ENCODE measurements at regions not wholly inside any gene's neighbourhood (a gene's known extent, or its start where the extent isn't known, plus 50 kb on each side); places are given as distances from the start of the nearest gene placed in this dataset.

- no peaks in the 10 kb centered on the region for H3K4me1 ChIP-seq (ENCODE audit: control insufficient read depth in 2 of 2, insufficient read depth in 2 of 2, low read length in 2 of 2)
- no peak for ATAC-seq (ENCODE audit: low read depth)
- no peak overlapping the region for H2AFZ ChIP-seq (ENCODE audit: insufficient read depth, low read depth, low read length, poor library complexity, severe bottlenecking)
- no peak overlapping the region for H3K9ac ChIP-seq (ENCODE audit: low read length)
- H3K9me3 ChIP-seq (ENCODE audit: control extremely low read depth in 1 of 3, control insufficient read depth in 2 of 3, insufficient read depth in 1 of 3, low read length in 2 of 3) = peaks cover 0 to 3% (median 0%) of the 10 kb centered on the region in 3 donors
- no peak overlapping the region for H3K4me3 ChIP-seq (ENCODE audit: control extremely low read depth in 1 of 5, extremely low read depth in 1 of 5, insufficient read depth in 1 of 5, low read depth in 2 of 5, low read length in 4 of 5)
- ChIA-PET POLR2A (no interaction called here), CTCF (interaction anchor here (0.6 kb wide), 1 partner anchor 8 kb away, joined by 3 read pairs; no protein-coding TSS in a partner anchor)
- DNase-seq = no peak
- Mint-ChIP-seq H3K4me3 (no peak overlapping the region), H3K9me3 (ENCODE audit: insufficient read depth) (no peaks in the 10 kb centered on the region), H3K27ac (no peak overlapping the region), H3K27me3 (no peaks in the 10 kb centered on the region), H3K4me1 (no peaks in the 10 kb centered on the region)
- no peaks in the 10 kb centered on the region for H3K27me3 ChIP-seq (replicated peaks in 1 of 4; ENCODE audit: control extremely low read depth in 1 of 4, control insufficient read depth in 3 of 4, insufficient read depth in 4 of 4, low read length in 3 of 4)
- H4K20me1 ChIP-seq (ENCODE audit: control insufficient read depth, insufficient read depth, low read length, poor library complexity, severe bottlenecking) = no peaks in the 10 kb centered on the region
- no peaks in the 10 kb centered on the region for H3K36me3 ChIP-seq (replicated peaks in 1 of 2; ENCODE audit: control extremely low read depth in 1 of 2, control insufficient read depth in 1 of 2, extremely low read depth in 1 of 2, insufficient read depth in 2 of 2, low read length in 1 of 2)
- H3K4me2 ChIP-seq (replicated peaks; ENCODE audit: low read depth, low read length, poor library complexity, severe bottlenecking) = no peak overlapping the region
- TF ChIP-seq EZH2 (IDR thresholded peaks at IDR 0.05; ENCODE audit: borderline replicate concordance, insufficient read depth, low read depth, low read length, poor library complexity, severe bottlenecking) (no peak), CTCF (IDR thresholded peaks at IDR 0.05) (no peak)
- no peak overlapping the region for H3K27ac ChIP-seq (ENCODE audit: low read length in 2 of 2)
- intact Hi-C loops (cut with micrococcal nuclease) = no loop called here
- WGBS (ENCODE audit: insufficient coverage) = no CpG with 5 or more reads among the region's 2 CpGs
- H3K79me2 ChIP-seq (ENCODE audit: control insufficient read depth, insufficient read depth, low read length) = no peaks in the 10 kb centered on the region
These were observed 690.3 kb downstream of the AACS start for GRCh38 chr12:125755512-125755911.

- H3K27ac Mint-ChIP-seq = no peak overlapping the region
- POLR2A ChIA-PET = no interaction called here
- no peaks in the 10 kb centered on the region for H3K4me1 Mint-ChIP-seq
These were observed 700.9 kb downstream of the AACS start for GRCh38 chr12:125766091-125766490.

More at GRCh38 chr12:125766091-125766490, 700.9 kb downstream of the AACS start:
- no peaks in the 10 kb centered on the region for H3K27me3 Mint-ChIP-seq
- no peak overlapping the region for H3K4me2 ChIP-seq (replicated peaks; ENCODE audit: low read depth, low read length, poor library complexity, severe bottlenecking)
- no peaks in the 10 kb centered on the region for H3K79me2 ChIP-seq (ENCODE audit: control insufficient read depth, insufficient read depth, low read length)
- TF ChIP-seq CTCF (IDR thresholded peaks at IDR 0.05) = no peak
- no peaks in the 10 kb centered on the region for H3K4me1 ChIP-seq (ENCODE audit: control insufficient read depth in 2 of 2, insufficient read depth in 2 of 2, low read length in 2 of 2)
- DNase-seq = no peak
- CTCF ChIA-PET = no interaction called here
- 55% methylated on average over 2 of the region's 5 CpGs for WGBS (ENCODE audit: insufficient coverage)
- H3K27me3 ChIP-seq (replicated peaks in 1 of 4; ENCODE audit: control extremely low read depth in 1 of 4, control insufficient read depth in 3 of 4, insufficient read depth in 4 of 4, low read length in 3 of 4) = no peaks in the 10 kb centered on the region
- no peak overlapping the region for H3K27ac ChIP-seq (ENCODE audit: low read length in 2 of 2)
- no peaks in the 10 kb centered on the region for H3K9me3 ChIP-seq (ENCODE audit: control extremely low read depth in 1 of 3, control insufficient read depth in 2 of 3, insufficient read depth in 1 of 3, low read length in 2 of 3)
- no peaks in the 10 kb centered on the region for H3K36me3 ChIP-seq (replicated peaks in 1 of 2; ENCODE audit: control extremely low read depth in 1 of 2, control insufficient read depth in 1 of 2, extremely low read depth in 1 of 2, insufficient read depth in 2 of 2, low read length in 1 of 2)
- H4K20me1 ChIP-seq (ENCODE audit: control insufficient read depth, insufficient read depth, low read length, poor library complexity, severe bottlenecking) = no peaks in the 10 kb centered on the region
- H3K4me3 ChIP-seq (ENCODE audit: control extremely low read depth in 1 of 5, extremely low read depth in 1 of 5, insufficient read depth in 1 of 5, low read depth in 2 of 5, low read length in 4 of 5) = no peak overlapping the region
- H3K4me3 Mint-ChIP-seq = no peak overlapping the region
- no peak overlapping the region for H2AFZ ChIP-seq (ENCODE audit: insufficient read depth, low read depth, low read length, poor library complexity, severe bottlenecking)
- H3K9me3 Mint-ChIP-seq (ENCODE audit: insufficient read depth) = no peaks in the 10 kb centered on the region
- ATAC-seq (ENCODE audit: low read depth) = no peak
- no peak overlapping the region for H3K9ac ChIP-seq (ENCODE audit: low read length)
- intact Hi-C loops (cut with micrococcal nuclease) = no loop called here

Data from B cell (primary cell).